B cell (primary cell): ENCODE measurements at regions not wholly inside any gene's neighbourhood (a gene's known extent, or its start where the extent isn't known, plus 50 kb on each side); places are given as distances from the start of the nearest gene placed in this dataset.

Experiments
- ATAC-seq: fragments of 200-7000 bp; cut with Tn5 transposase; one replicate; pipeline ENCODE4 v1.10.0; 2021; ENCODE audit warnings: low read depth, mild to moderate bottlenecking, moderate number of reproducible peaks, moderate library complexity
- CTCF ChIA-PET: fragments of 350-600 bp; sonication (Branson Sonifier 250); formaldehyde crosslinking; loops from one replicate; lab custom pipeline; 2021; ENCODE audit warnings: antibody characterized with exemption, inconsistent platforms; lab: Charles Lee
- POLR2A ChIA-PET: fragments of 350-600 bp; sonication (Branson Sonifier 250); formaldehyde crosslinking; loops from one replicate; lab custom pipeline; 2021; ENCODE audit warnings: antibody characterized with exemption; lab: Charles Lee
- DNase-seq: peaks from one replicate; pipeline ENCODE4 v3.0.0; 2013
- H2AFZ ChIP-seq: 2 replicates; pipeline ENCODE4 v1.6.1; 2012; ENCODE audit warnings: mild to moderate bottlenecking, low read depth, low read length; ENCODE audit not compliant: insufficient read depth, poor library complexity, severe bottlenecking
- H3K27ac ChIP-seq, 2 donors: 1 replicate in 1 of 2; 2 replicates in 1 of 2; pipeline ENCODE4 v1.5.1; 2012 to 2013; ENCODE audit warnings: low read length in 2 of 2, mild to moderate bottlenecking in 2 of 2, moderate library complexity in 1 of 2
- H3K27me3 ChIP-seq, 4 experiments: fragments of 200-600 bp in 1 of 4; sonication (generic) in 1 of 4; replicated peaks in 1 of 4; 1 replicate in 2 of 4; 2 replicates in 2 of 4; pipeline versions ENCODE4 v1.6.1 to v1.7.0; 2013 to 2016; ENCODE audit warnings: low read length in 3 of 4, mild to moderate bottlenecking in 2 of 4, mixed read lengths in 1 of 4, moderate library complexity in 1 of 4; ENCODE audit not compliant: insufficient read depth in 4 of 4, control insufficient read depth in 3 of 4; ENCODE audit errors: control extremely low read depth in 1 of 4
- H3K36me3 ChIP-seq, 2 experiments: replicated peaks in 1 of 2; 1 replicate in 1 of 2; 2 replicates in 1 of 2; pipeline versions ENCODE4 v1.6.1 to v1.7.1; 2013; ENCODE audit warnings: low read length in 1 of 2; ENCODE audit not compliant: insufficient read depth in 2 of 2, control insufficient read depth in 1 of 2; ENCODE audit errors: control extremely low read depth in 1 of 2, extremely low read depth in 1 of 2
- H3K4me1 ChIP-seq, 2 donors: fragments of 200-600 bp in 1 of 2; sonication (generic) in 1 of 2; 1 replicate in 1 of 2; 2 replicates in 1 of 2; pipeline versions ENCODE4 v1.5.1 to v1.6.1; 2013 to 2017; ENCODE audit warnings: low read length in 2 of 2; ENCODE audit not compliant: control insufficient read depth in 2 of 2, insufficient read depth in 2 of 2
- H3K4me2 ChIP-seq: replicated peaks from 2 replicates; pipeline ENCODE3; 2012; ENCODE audit warnings: mild to moderate bottlenecking, low read depth, low read length; ENCODE audit not compliant: poor library complexity, severe bottlenecking
- H3K4me3 ChIP-seq, 5 experiments: fragments of 200-600 bp in 1 of 5; sonication (generic) in 1 of 5; 1 replicate in 3 of 5; 2 replicates in 2 of 5; pipeline versions ENCODE4 v1.5.1 to v1.7.0; 2011 to 2016; ENCODE audit warnings: low read length in 4 of 5, mild to moderate bottlenecking in 4 of 5, low read depth in 2 of 5, control low read depth in 1 of 5, moderate library complexity in 1 of 5; ENCODE audit not compliant: insufficient read depth in 1 of 5; ENCODE audit errors: control extremely low read depth in 1 of 5, extremely low read depth in 1 of 5
- H3K79me2 ChIP-seq: fragments of 200-600 bp; sonication (generic); one replicate; pipeline ENCODE4 v1.6.0; 2016; ENCODE audit warnings: low read length; ENCODE audit not compliant: control insufficient read depth, insufficient read depth
- H3K9ac ChIP-seq: fragments of 200-600 bp; sonication (generic); 2 replicates; pipeline ENCODE4 v1.6.1; 2017; ENCODE audit warnings: mild to moderate bottlenecking, low read length, moderate library complexity
- H3K9me3 ChIP-seq, 3 donors: one replicate each; pipeline versions ENCODE4 v1.6.1 to v1.7.1; 2013; ENCODE audit warnings: low read length in 2 of 3; ENCODE audit not compliant: control insufficient read depth in 2 of 3, insufficient read depth in 1 of 3; ENCODE audit errors: control extremely low read depth in 1 of 3
- H4K20me1 ChIP-seq: 2 replicates; pipeline ENCODE4 v1.6.0; 2012; ENCODE audit warnings: mild to moderate bottlenecking, low read length; ENCODE audit not compliant: insufficient read depth, control insufficient read depth, poor library complexity, severe bottlenecking
- H3K27ac Mint-ChIP-seq: one replicate; pipeline ENCODE4 v1.8.0; 2021; ENCODE audit warnings: mixed read lengths
- H3K27me3 Mint-ChIP-seq: one replicate; pipeline ENCODE4 v1.8.0; 2021; ENCODE audit warnings: mixed read lengths
- H3K4me1 Mint-ChIP-seq: one replicate; pipeline ENCODE4 v1.8.0; 2021; ENCODE audit warnings: mixed read lengths
- H3K4me3 Mint-ChIP-seq: one replicate; pipeline ENCODE4 v1.8.0; 2021; ENCODE audit warnings: mixed read lengths
- H3K9me3 Mint-ChIP-seq: one replicate; pipeline ENCODE4 v1.8.0; 2022; ENCODE audit warnings: mixed read lengths; ENCODE audit not compliant: insufficient read depth
- CTCF ChIP-seq: fragments of 200-600 bp; IDR thresholded peaks from one replicate; pipeline ENCODE4 v1.8.0; 2022; ENCODE audit warnings: antibody characterized with exemption, mild to moderate bottlenecking
- EZH2 ChIP-seq: IDR thresholded peaks from 2 replicates; pipeline ENCODE4 v1.6.1; 2012; ENCODE audit warnings: borderline replicate concordance, low read depth, mild to moderate bottlenecking, moderate library complexity, low read length; ENCODE audit not compliant: insufficient read depth, poor library complexity, severe bottlenecking
- WGBS: methylation state at CpG from one replicate; pipeline ENCODE4 v1.1.5; 2013; ENCODE audit warnings: missing lambda C conversion rate; ENCODE audit not compliant: insufficient coverage; 5-methylcytosine and 5-hydroxymethylcytosine counted together
- intact Hi-C: fragments of 100-400 bp; cut with micrococcal nuclease; formaldehyde crosslinking; loops from one replicate; pipeline ENCODE4 v1.10.0; 2022

GRCh38 chr2:9150906-9151305 lies 55.7 kb upstream of the ASAP2 start:
- intact Hi-C loops: no loop called here
- 93% methylated on average over 10 of the region's 13 CpGs for WGBS
- Histone ChIP-seq H3K4me3 (no peak overlapping the region), H3K27ac (no peak overlapping the region), H3K27me3 (no peaks in the 10 kb centered on the region), H3K4me2 (no peak overlapping the region), H3K79me2 (no peaks in the 10 kb centered on the region), H3K9ac (no peak overlapping the region), H3K36me3 (no peaks in the 10 kb centered on the region), H2AFZ (no peak overlapping the region), H3K4me1 (no peaks in the 10 kb centered on the region), H3K9me3 (no peaks in the 10 kb centered on the region), H4K20me1 (no peaks in the 10 kb centered on the region)
- DNase-seq (no peak), ATAC-seq (no peak)
- no peak for TF ChIP-seq EZH2
- TF ChIP-seq CTCF: no peak
- Mint-ChIP-seq H3K4me3 (no peak overlapping the region), H3K27ac (no peak overlapping the region), H3K27me3 (peaks cover 31% of the 10 kb centered on the region), H3K4me1 (no peaks in the 10 kb centered on the region), H3K9me3 (no peaks in the 10 kb centered on the region)
- ChIA-PET CTCF (no interaction called here), POLR2A (no interaction called here)

GRCh38 chr2:9150568-9150900 lies 56.1 kb upstream of the ASAP2 start:
- Histone ChIP-seq H3K4me1 (no peaks in the 10 kb centered on the region), H3K27me3 (no peaks in the 10 kb centered on the region), H2AFZ (no peak overlapping the region), H3K36me3 (no peaks in the 10 kb centered on the region), H3K9ac (no peak overlapping the region), H3K9me3 (no peaks in the 10 kb centered on the region), H3K4me2 (no peak overlapping the region), H4K20me1 (no peaks in the 10 kb centered on the region), H3K79me2 (no peaks in the 10 kb centered on the region), H3K27ac (no peak overlapping the region), H3K4me3 (no peak overlapping the region)
- ATAC-seq (no peak), DNase-seq (no peak)
- intact Hi-C loops: no loop called here
- no peaks in the 10 kb centered on the region for H3K4me1 Mint-ChIP-seq
- no peak overlapping the region for H3K4me3 Mint-ChIP-seq
- no peak overlapping the region for H3K27ac Mint-ChIP-seq
- no peak for TF ChIP-seq EZH2
- no peak for TF ChIP-seq CTCF
- WGBS: 93% methylated on average over 6 of the region's 7 CpGs
- POLR2A ChIA-PET: no interaction called here
- peaks cover 28% of the 10 kb centered on the region for H3K27me3 Mint-ChIP-seq
- CTCF ChIA-PET: no interaction called here
- no peaks in the 10 kb centered on the region for H3K9me3 Mint-ChIP-seq
